Liver (tissue), 8 donors: ENCODE measurements at regions not wholly inside any gene's neighbourhood (a gene's known extent, or its start where the extent isn't known, plus 50 kb on each side); places are given as distances from the start of the nearest gene placed in this dataset.
A peak's percentile ranks its signal among the peaks of the same experiment; 100 is the strongest.

Experiments
- DNase-seq: peaks from one replicate; pipeline ENCODE4 v3.0.0-alpha.2; 2017; ENCODE audit warnings: low spot score
- H3K27ac ChIP-seq, 2 donors: one replicate each; pipeline ENCODE4 v1.7.0; 2013; ENCODE audit warnings: inconsistent platforms in 2 of 2, low read length in 2 of 2, control low read depth in 1 of 2, low read depth in 1 of 2, mild to moderate bottlenecking in 1 of 2
- H3K27me3 ChIP-seq, 4 donors: one replicate each; pipeline versions ENCODE4 v1.6.1 to v1.7.0; 2013; ENCODE audit warnings: low read length in 3 of 4, inconsistent platforms in 1 of 4, mild to moderate bottlenecking in 1 of 4, moderate library complexity in 1 of 4; ENCODE audit not compliant: control insufficient read depth in 4 of 4, insufficient read depth in 4 of 4
- H3K36me3 ChIP-seq, 4 donors: one replicate each; pipeline versions ENCODE4 v1.6.1 to v1.7.0; 2013; ENCODE audit warnings: low read length in 3 of 4, mild to moderate bottlenecking in 3 of 4, low read depth in 1 of 4, moderate library complexity in 1 of 4; ENCODE audit not compliant: control insufficient read depth in 4 of 4, insufficient read depth in 3 of 4
- H3K4me1 ChIP-seq, 4 donors: one replicate each; pipeline versions ENCODE4 v1.6.1 to v1.7.0; 2013; ENCODE audit warnings: low read length in 3 of 4, mild to moderate bottlenecking in 3 of 4, moderate library complexity in 1 of 4; ENCODE audit not compliant: control insufficient read depth in 4 of 4, insufficient read depth in 4 of 4
- H3K4me3 ChIP-seq, 3 donors: one replicate each; pipeline versions ENCODE4 v1.6.1 to v1.7.0; 2013; ENCODE audit warnings: low read length in 3 of 3, control low read depth in 1 of 3, low read depth in 1 of 3, mild to moderate bottlenecking in 1 of 3
- H3K9ac ChIP-seq, 2 donors: one replicate each; pipeline ENCODE4 v1.7.0; 2013; ENCODE audit warnings: low read length in 2 of 2, mild to moderate bottlenecking in 2 of 2, moderate library complexity in 2 of 2, control low read depth in 1 of 2, low read depth in 1 of 2
- H3K9me3 ChIP-seq, 4 donors: one replicate each; pipeline versions ENCODE4 v1.6.1 to v1.7.0; 2013; ENCODE audit warnings: low read length in 3 of 4; ENCODE audit not compliant: control insufficient read depth in 4 of 4
- ATF3 ChIP-seq: IDR thresholded peaks from 2 replicates; pipeline ENCODE4 v1.6.1; 2016; ENCODE audit warnings: antibody characterized with exemption
- CTCF ChIP-seq: fragments of 150-350 bp; IDR thresholded peaks from 2 replicates; pipeline ENCODE4 v1.5.1; 2017; ENCODE audit warnings: improper control_type of control experiment, low read depth, low read length; ENCODE audit not compliant: missing input control
- EGR1 ChIP-seq, 2 donors: IDR thresholded peaks; 2 replicates each; pipeline ENCODE4 v1.6.1; 2016 to 2018; ENCODE audit warnings: antibody characterized with exemption in 2 of 2, low read depth in 2 of 2
- FOXA1 ChIP-seq: IDR thresholded peaks from 2 replicates; pipeline ENCODE4 v1.6.1; 2016; ENCODE audit warnings: antibody characterized with exemption
- FOXA2 ChIP-seq: IDR thresholded peaks from 2 replicates; pipeline ENCODE4 v1.6.1; 2016; ENCODE audit warnings: antibody characterized with exemption
- GABPA ChIP-seq, 2 donors: IDR thresholded peaks in 1 of 2; conservative IDR thresholded peaks in 1 of 2; 2 replicates each; pipeline ENCODE4 v1.6.1; 2016; ENCODE audit warnings: antibody characterized with exemption in 2 of 2, mild to moderate bottlenecking in 1 of 2, moderate library complexity in 1 of 2
- HNF4A ChIP-seq, 2 donors: conservative IDR thresholded peaks; 2 replicates each; pipeline ENCODE4 v1.6.1; 2016; ENCODE audit warnings: antibody characterized with exemption in 2 of 2, mild to moderate bottlenecking in 2 of 2
- HNF4G ChIP-seq: IDR thresholded peaks from 2 replicates; pipeline ENCODE4 v1.6.1; 2016; ENCODE audit warnings: antibody characterized with exemption
- JUND ChIP-seq, 2 donors: IDR thresholded peaks; 2 replicates each; pipeline ENCODE4 v1.6.1; 2016; ENCODE audit warnings: antibody characterized with exemption in 2 of 2
- NR2F2 ChIP-seq: IDR thresholded peaks from 2 replicates; pipeline ENCODE4 v1.6.1; 2016; ENCODE audit warnings: antibody characterized with exemption
- RAD21 ChIP-seq, 2 donors: IDR thresholded peaks; 2 replicates each; pipeline ENCODE4 v1.6.1; 2016; ENCODE audit warnings: antibody characterized with exemption in 2 of 2, mild to moderate bottlenecking in 2 of 2
- REST ChIP-seq: IDR thresholded peaks from 2 replicates; pipeline ENCODE4 v1.6.1; 2016; ENCODE audit warnings: antibody characterized with exemption, mild to moderate bottlenecking
- RXRA ChIP-seq, 2 donors: IDR thresholded peaks; 2 replicates each; pipeline ENCODE4 v1.6.1; 2017 to 2018; ENCODE audit warnings: antibody characterized with exemption in 2 of 2, mild to moderate bottlenecking in 1 of 2
- SP1 ChIP-seq: IDR thresholded peaks from 2 replicates; pipeline ENCODE4 v1.6.1; 2018; ENCODE audit warnings: antibody characterized with exemption, mild to moderate bottlenecking
- TAF1 ChIP-seq: conservative IDR thresholded peaks from 2 replicates; pipeline ENCODE4 v1.6.1; 2016; ENCODE audit warnings: antibody characterized with exemption, mild to moderate bottlenecking
- whole genome bisulfite sequencing: extraction: QIAGEN DNeasy Blood & Tissue Kit; methylation state at CpG from one replicate; pipeline ENCODE4 v1.1.7; 2013; 5-methylcytosine and 5-hydroxymethylcytosine counted together
- TF ChIP-seq, protein P1 (sequence below): IDR thresholded peaks from 2 replicates; pipeline ENCODE4 v1.6.1; 2016; ENCODE audit warnings: antibody characterized with exemption
- TF ChIP-seq, protein P2 (sequence below): IDR thresholded peaks from 2 replicates; pipeline ENCODE4 v1.6.1; 2016; ENCODE audit warnings: antibody characterized with exemption
- donor health status: healthy.
- donor health status: healthy.
- donor health status: healthy.
- donor health status: healthy.
- donor health status: healthy.

DNA sequence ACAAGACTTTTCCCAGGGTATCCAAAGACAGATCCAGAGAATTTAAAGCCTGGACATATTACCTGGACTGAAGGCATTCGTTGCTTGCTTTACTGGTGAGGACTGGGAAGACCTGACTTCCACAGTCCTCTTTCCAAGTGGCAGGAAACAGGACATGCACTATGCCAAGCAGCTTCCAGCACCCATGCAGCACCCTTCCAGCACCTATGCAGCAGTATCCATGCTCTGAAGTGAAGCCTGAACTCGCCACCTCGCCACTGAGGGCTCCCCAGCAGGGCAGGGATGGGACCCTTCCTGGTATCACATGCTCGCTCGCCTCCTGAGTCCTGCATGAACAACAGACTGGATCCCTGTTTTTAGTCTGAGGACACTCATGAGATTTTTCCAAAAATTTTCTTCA lies 189.9 kb upstream of the KLF14 start:
- H3K36me3 ChIP-seq = peaks cover 0 to 7% (median 0%) of the 10 kb centered on the region in 4 donors
- WGBS = 85% methylated on average over 5 of the region's 5 CpGs
- H3K27ac ChIP-seq = peak overlapping the region in 1 of 2 donors; percentile 26
- no peak for TF ChIP-seq FOXA1
- no peak for TF ChIP-seq TAF1
- no peak for TF ChIP-seq RXRA (IDR thresholded peaks at IDR 0.05)
- TF ChIP-seq RAD21 (IDR thresholded peaks at IDR 0.05) = no peak
- TF ChIP-seq CTCF = no peak
- no peak for TF ChIP-seq NR2F2
- no peak for TF ChIP-seq GABPA (IDR thresholded peaks at IDR 0.05 in 1 of 2, conservative IDR thresholded peaks at IDR 0.05 in 1 of 2)
- TF ChIP-seq REST = no peak
- TF ChIP-seq, protein P1, sequence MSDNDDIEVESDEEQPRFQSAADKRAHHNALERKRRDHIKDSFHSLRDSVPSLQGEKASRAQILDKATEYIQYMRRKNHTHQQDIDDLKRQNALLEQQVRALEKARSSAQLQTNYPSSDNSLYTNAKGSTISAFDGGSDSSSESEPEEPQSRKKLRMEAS = no peak
- TF ChIP-seq HNF4G = no peak
- no peak for TF ChIP-seq SP1
- no peak for TF ChIP-seq HNF4A (conservative IDR thresholded peaks at IDR 0.05)
- no peak for TF ChIP-seq JUND (IDR thresholded peaks at IDR 0.05)
- TF ChIP-seq FOXA2 = no peak
- TF ChIP-seq EGR1 (IDR thresholded peaks at IDR 0.05; ENCODE audit: low read depth in 2 of 2) = no peak
- no peak for TF ChIP-seq ATF3
- H3K27me3 ChIP-seq = no peaks in the 10 kb centered on the region
- H3K9me3 ChIP-seq = no peaks in the 10 kb centered on the region
- H3K4me3 ChIP-seq = no peak overlapping the region
- no peak overlapping the region for H3K9ac ChIP-seq
- no peak for DNase-seq
- peaks cover 19 to 54% (median 43%) of the 10 kb centered on the region in 4 donors for H3K4me1 ChIP-seq

- Histone ChIP-seq H3K27me3 (no peaks in the 10 kb centered on the region), H3K36me3 (peaks cover 0 to 7% (median 0%) of the 10 kb centered on the region in 4 donors), H3K4me1 (peaks cover 16 to 42% (median 33%) of the 10 kb centered on the region in 4 donors), H3K9me3 (no peaks in the 10 kb centered on the region), H3K9ac (no peak overlapping the region), H3K27ac (peak overlapping the region; percentile 27 to 45), H3K4me3 (no peak overlapping the region)
- 66% methylated on average over 8 of the region's 8 CpGs for WGBS
- DNase-seq = no peak
- peak; percentile 27 to 29 for TF ChIP-seq HNF4A (conservative IDR thresholded peaks at IDR 0.05)
- TF ChIP-seq, protein P2, sequence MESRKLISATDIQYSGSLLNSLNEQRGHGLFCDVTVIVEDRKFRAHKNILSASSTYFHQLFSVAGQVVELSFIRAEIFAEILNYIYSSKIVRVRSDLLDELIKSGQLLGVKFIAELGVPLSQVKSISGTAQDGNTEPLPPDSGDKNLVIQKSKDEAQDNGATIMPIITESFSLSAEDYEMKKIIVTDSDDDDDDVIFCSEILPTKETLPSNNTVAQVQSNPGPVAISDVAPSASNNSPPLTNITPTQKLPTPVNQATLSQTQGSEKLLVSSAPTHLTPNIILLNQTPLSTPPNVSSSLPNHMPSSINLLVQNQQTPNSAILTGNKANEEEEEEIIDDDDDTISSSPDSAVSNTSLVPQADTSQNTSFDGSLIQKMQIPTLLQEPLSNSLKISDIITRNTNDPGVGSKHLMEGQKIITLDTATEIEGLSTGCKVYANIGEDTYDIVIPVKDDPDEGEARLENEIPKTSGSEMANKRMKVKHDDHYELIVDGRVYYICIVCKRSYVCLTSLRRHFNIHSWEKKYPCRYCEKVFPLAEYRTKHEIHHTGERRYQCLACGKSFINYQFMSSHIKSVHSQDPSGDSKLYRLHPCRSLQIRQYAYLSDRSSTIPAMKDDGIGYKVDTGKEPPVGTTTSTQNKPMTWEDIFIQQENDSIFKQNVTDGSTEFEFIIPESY = no peak
- TF ChIP-seq ATF3 = no peak
- TF ChIP-seq NR2F2 = no peak
- no peak for TF ChIP-seq EGR1 (IDR thresholded peaks at IDR 0.05; ENCODE audit: low read depth in 2 of 2)
- TF ChIP-seq SP1 = peak; percentile 33
- no peak for TF ChIP-seq CTCF
- TF ChIP-seq HNF4G = no peak
- no peak for TF ChIP-seq JUND (IDR thresholded peaks at IDR 0.05)
- no peak for TF ChIP-seq TAF1
- TF ChIP-seq FOXA1 = no peak
- TF ChIP-seq RXRA (IDR thresholded peaks at IDR 0.05) = peak; percentile 18 to 54
- TF ChIP-seq GABPA (IDR thresholded peaks at IDR 0.05 in 1 of 2, conservative IDR thresholded peaks at IDR 0.05 in 1 of 2) = no peak
Measured at GRCh38 chr7:130925136-130925794, 191.3 kb upstream of the KLF14 start.
